Lung (tissue), 11 donors: ENCODE measurements at regions not wholly inside any gene's neighbourhood (a gene's known extent, or its start where the extent isn't known, plus 50 kb on each side); places are given as distances from the start of the nearest gene placed in this dataset.

Experiments used
- ATAC-seq: fragments of 200-7000 bp; cut with Tn5 transposase; one replicate; pipeline ENCODE4 v1.9.1; 2020; ENCODE audit warnings: moderate number of reproducible peaks; ENCODE audit not compliant: insufficient read depth, low FRiP score
- DNase-seq, 3 donors: peaks; one replicate each; pipeline ENCODE4 v3.0.0-alpha.2; 2013 to 2017
- H3K27ac ChIP-seq, 2 donors: one replicate each; pipeline ENCODE4 v1.5.1; 2013; ENCODE audit warnings: mild to moderate bottlenecking in 2 of 2, moderate library complexity in 2 of 2, control low read depth in 1 of 2, inconsistent platforms in 1 of 2, low read depth in 1 of 2, low read length in 1 of 2
- H3K27me3 ChIP-seq, 3 donors: one replicate each; pipeline ENCODE4 v1.5.1; 2013; ENCODE audit warnings: low read length in 2 of 3; ENCODE audit not compliant: control insufficient read depth in 3 of 3, insufficient read depth in 3 of 3
- H3K36me3 ChIP-seq, 4 donors: one replicate each; pipeline ENCODE4 v1.5.1; 2013; ENCODE audit warnings: low read length in 4 of 4, mild to moderate bottlenecking in 1 of 4, moderate library complexity in 1 of 4; ENCODE audit not compliant: control insufficient read depth in 4 of 4, insufficient read depth in 4 of 4
- H3K4me1 ChIP-seq, 5 donors: one replicate each; pipeline ENCODE4 v1.5.1; 2013; ENCODE audit warnings: low read length in 5 of 5, mild to moderate bottlenecking in 2 of 5, moderate library complexity in 1 of 5; ENCODE audit not compliant: control insufficient read depth in 5 of 5, insufficient read depth in 5 of 5
- H3K4me3 ChIP-seq: one replicate; pipeline ENCODE4 v1.5.1; 2013; ENCODE audit warnings: mild to moderate bottlenecking, control low read depth, moderate library complexity
- H3K9ac ChIP-seq, 2 donors: one replicate each; pipeline ENCODE4 v1.5.1; 2013; ENCODE audit warnings: low read length in 2 of 2, control low read depth in 1 of 2; ENCODE audit not compliant: insufficient read depth in 1 of 2
- H3K9me3 ChIP-seq, 4 donors: one replicate each; pipeline ENCODE4 v1.5.1; 2013; ENCODE audit warnings: low read length in 3 of 4, mild to moderate bottlenecking in 1 of 4, moderate library complexity in 1 of 4; ENCODE audit not compliant: control insufficient read depth in 4 of 4, insufficient read depth in 3 of 4
- CTCF ChIP-seq: IDR thresholded peaks from 2 replicates; pipeline ENCODE4 v1.5.1; 2012; ENCODE audit warnings: mild to moderate bottlenecking; ENCODE audit errors: control extremely low read depth, extremely low read depth
- WGBS, 2 donors: extraction: QIAGEN DNeasy Blood & Tissue Kit; methylation state at CpG; one replicate each; pipeline ENCODE4 v1.1.7; 2013; 5-methylcytosine and 5-hydroxymethylcytosine counted together
- donor health status: control.
- donor health status: control.
- donor health status: Bipolar disorder and iron deficiency.
- donor health status: healthy.
- donor health status: DM: yes; HTN: yes; CAD: no.

DNA sequence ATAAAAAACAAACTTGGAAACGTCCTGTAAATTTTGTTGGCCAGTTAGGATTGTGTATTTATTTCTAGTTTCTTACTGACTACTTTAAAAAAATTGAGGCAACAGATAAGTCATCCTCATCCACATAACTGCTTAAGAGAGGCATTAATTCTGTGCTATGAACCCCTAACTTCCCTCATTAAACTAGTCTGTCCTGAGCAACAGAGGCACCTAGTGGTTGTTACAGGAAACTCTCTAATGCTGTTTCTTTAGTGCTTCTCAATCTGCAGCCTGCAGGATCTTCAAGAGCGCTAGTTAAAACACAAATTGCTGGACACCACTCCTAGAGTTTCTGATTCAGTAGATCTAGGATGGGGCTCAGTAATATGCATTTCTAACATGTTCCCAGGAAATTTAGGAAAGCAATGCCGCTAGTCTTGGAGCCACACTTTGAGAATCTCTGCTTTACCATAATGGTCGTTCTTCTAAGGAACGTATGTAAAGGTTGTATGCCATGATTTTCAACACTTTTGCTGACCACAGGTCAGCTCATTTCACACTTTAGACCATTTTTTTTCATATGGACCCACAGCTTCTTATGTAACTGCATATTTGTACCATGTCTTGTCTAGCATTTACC is 410.1 kb upstream of the SMARCA2 start:
- H3K36me3 ChIP-seq, result no peaks in the 10 kb centered on the region
- WGBS, 2 donors, result 51 to 57% methylated on average over 5 of the region's 5 CpGs
- H3K27ac ChIP-seq, result no peak overlapping the region
- no peak overlapping the region for H3K9ac ChIP-seq
- TF ChIP-seq CTCF, result no peak
- peaks cover 0 to 2% (median 0%) of the 10 kb centered on the region in 3 donors for H3K27me3 ChIP-seq
- no peak overlapping the region for H3K4me3 ChIP-seq
- no peaks in the 10 kb centered on the region for H3K9me3 ChIP-seq
- peaks cover 0 to 7% (median 0%) of the 10 kb centered on the region in 5 donors for H3K4me1 ChIP-seq
- peak; percentile 19 to 74 (median 72) for DNase-seq
- no peak for ATAC-seq

DNA sequence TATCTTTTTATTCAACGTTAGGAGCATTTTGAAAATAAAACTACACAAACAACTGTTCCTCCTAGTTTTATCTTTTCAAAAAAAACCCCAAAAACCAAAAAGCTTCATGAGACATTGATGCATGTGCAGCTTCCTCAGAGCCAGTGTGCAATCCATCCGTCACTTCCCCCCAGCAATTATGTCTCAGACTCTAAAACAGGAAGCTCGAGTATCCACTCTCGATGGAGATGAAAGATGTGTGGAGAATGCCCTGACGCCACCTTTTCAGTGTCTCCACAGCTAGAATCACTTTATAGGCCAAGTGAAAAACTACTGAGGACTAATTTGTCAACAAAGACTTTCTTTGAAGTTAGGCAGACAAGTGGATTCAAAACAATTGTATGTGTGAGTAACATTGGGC is 408.9 kb upstream of the SMARCA2 start:
- no peak overlapping the region for H3K9ac ChIP-seq
- no peaks in the 10 kb centered on the region for H3K36me3 ChIP-seq
- peaks cover 0 to 2% (median 0%) of the 10 kb centered on the region in 3 donors for H3K27me3 ChIP-seq
- H3K27ac ChIP-seq, result no peak overlapping the region
- no peak for DNase-seq
- WGBS, 2 donors, result 15 to 21% methylated on average over 5 of the region's 5 CpGs
- no peak for TF ChIP-seq CTCF
- ATAC-seq, result no peak
- peaks cover 0 to 2% (median 0%) of the 10 kb centered on the region in 5 donors for H3K4me1 ChIP-seq
- no peak overlapping the region for H3K4me3 ChIP-seq
- no peaks in the 10 kb centered on the region for H3K9me3 ChIP-seq

GRCh38 chr9:1612886-1613285 is 402.3 kb upstream of the SMARCA2 start:
- no peak overlapping the region for H3K9ac ChIP-seq
- no peak overlapping the region for H3K27ac ChIP-seq
- no peak overlapping the region for H3K4me3 ChIP-seq
- H3K4me1 ChIP-seq, result no peaks in the 10 kb centered on the region
- H3K27me3 ChIP-seq, result no peaks in the 10 kb centered on the region
- no peak for ATAC-seq
- 62 to 85% methylated on average over 2 of the region's 2 CpGs for WGBS, 2 donors
- DNase-seq, result no peak
- H3K36me3 ChIP-seq, result no peaks in the 10 kb centered on the region
- no peak for TF ChIP-seq CTCF
- H3K9me3 ChIP-seq, result peaks cover 0 to 7% (median 3%) of the 10 kb centered on the region in 4 donors

DNA sequence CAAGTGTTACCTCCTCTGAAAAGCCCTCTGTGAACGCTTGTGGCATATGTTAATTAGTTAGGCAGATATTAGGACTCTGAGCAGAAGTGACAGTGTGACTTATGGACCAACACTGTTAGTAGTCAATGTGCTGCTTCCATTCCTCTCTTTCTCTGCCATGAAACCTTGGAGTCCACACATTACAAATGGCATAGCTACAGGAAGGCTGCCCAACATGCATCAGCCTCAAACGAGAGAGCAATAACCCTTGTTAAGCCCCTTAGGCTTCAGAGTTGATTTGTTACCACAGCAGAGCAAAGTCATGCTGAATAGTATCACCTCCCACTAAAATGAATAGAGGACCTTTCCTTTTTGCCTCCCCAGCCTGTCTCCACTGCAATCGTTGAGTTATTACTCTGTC is 397.7 kb upstream of the SMARCA2 start:
- Histone ChIP-seq H3K9ac (no peak overlapping the region), H3K9me3 (peaks cover 0 to 7% (median 3%) of the 10 kb centered on the region in 4 donors), H3K27ac (no peak overlapping the region), H3K4me1 (no peaks in the 10 kb centered on the region), H3K36me3 (no peaks in the 10 kb centered on the region), H3K4me3 (no peak overlapping the region), H3K27me3 (peaks cover 0 to 7% (median 0%) of the 10 kb centered on the region in 3 donors)
- WGBS, 2 donors, result 71 to 84% methylated on average over 3 of the region's 3 CpGs
- no peak for TF ChIP-seq CTCF
- no peak for ATAC-seq
- DNase-seq, result no peak
